Neural progenitor cell (in vitro differentiated cells): ENCODE measurements at regions not wholly inside any gene's neighbourhood (a gene's known extent, or its start where the extent isn't known, plus 50 kb on each side); places are given as distances from the start of the nearest gene placed in this dataset.

ENCODE experiments used
- EZH2 ChIP-seq: fragments of 200-600 bp; sonication (generic); IDR thresholded peaks from 2 replicates; pipeline ENCODE4 v1.6.1; 2017; ENCODE audit warnings: antibody characterized with exemption, mild to moderate bottlenecking, moderate library complexity
- EZH2phosphoT487 ChIP-seq: fragments of 200-600 bp; sonication (generic); IDR thresholded peaks from 2 replicates; pipeline ENCODE4 v1.6.1; 2017; ENCODE audit warnings: antibody characterized with exemption
- TF ChIP-seq, protein P1 (sequence below): fragments of 200-600 bp; sonication (generic); IDR thresholded peaks from 2 replicates; pipeline ENCODE4 v1.5.1; 2017; ENCODE audit warnings: antibody characterized with exemption, mild to moderate bottlenecking

DNA sequence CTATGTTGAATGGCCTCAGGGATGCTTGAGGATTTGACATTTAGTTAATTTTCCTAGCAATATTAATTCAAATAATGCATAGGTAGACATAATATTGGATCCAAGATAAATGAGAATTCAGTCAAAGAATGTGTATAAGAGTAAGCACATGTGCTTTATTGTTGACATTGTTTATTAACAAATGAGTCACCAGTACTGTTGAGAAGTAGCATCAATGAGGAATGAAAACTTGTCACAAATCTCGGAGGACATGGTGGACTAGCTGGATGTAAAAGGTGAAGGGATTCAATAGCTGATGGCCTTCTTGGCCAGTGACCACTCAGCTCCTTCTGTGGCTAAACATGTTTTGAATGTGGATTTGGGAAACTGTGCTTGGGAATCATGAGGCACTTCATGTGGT, 1137.0 kb downstream of the HACE1 start:
- no peak for TF ChIP-seq EZH2
- TF ChIP-seq, protein P1, sequence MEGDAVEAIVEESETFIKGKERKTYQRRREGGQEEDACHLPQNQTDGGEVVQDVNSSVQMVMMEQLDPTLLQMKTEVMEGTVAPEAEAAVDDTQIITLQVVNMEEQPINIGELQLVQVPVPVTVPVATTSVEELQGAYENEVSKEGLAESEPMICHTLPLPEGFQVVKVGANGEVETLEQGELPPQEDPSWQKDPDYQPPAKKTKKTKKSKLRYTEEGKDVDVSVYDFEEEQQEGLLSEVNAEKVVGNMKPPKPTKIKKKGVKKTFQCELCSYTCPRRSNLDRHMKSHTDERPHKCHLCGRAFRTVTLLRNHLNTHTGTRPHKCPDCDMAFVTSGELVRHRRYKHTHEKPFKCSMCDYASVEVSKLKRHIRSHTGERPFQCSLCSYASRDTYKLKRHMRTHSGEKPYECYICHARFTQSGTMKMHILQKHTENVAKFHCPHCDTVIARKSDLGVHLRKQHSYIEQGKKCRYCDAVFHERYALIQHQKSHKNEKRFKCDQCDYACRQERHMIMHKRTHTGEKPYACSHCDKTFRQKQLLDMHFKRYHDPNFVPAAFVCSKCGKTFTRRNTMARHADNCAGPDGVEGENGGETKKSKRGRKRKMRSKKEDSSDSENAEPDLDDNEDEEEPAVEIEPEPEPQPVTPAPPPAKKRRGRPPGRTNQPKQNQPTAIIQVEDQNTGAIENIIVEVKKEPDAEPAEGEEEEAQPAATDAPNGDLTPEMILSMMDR = no peak
- TF ChIP-seq EZH2phosphoT487 = no peak
